Astrocyte (in vitro differentiated cells and primary cell): ENCODE measurements at regions not wholly inside any gene's neighbourhood (a gene's known extent, or its start where the extent isn't known, plus 50 kb on each side); places are given as distances from the start of the nearest gene placed in this dataset.

Experiments
- CTCF ChIP-seq: IDR thresholded peaks from 2 replicates; pipeline ENCODE4 v1.5.1; 2011; ENCODE audit warnings: low read depth, mild to moderate bottlenecking, inconsistent platforms, low read length, moderate library complexity; ENCODE audit not compliant: insufficient read depth
- EZH2 ChIP-seq: IDR thresholded peaks from 2 replicates; pipeline ENCODE4 v1.6.1; 2012; ENCODE audit warnings: mild to moderate bottlenecking, low read length, inconsistent platforms; ENCODE audit not compliant: insufficient read depth

GRCh38 chr16:51231702-51232101 lies 80.6 kb upstream of the SALL1 start:
- no peak for TF ChIP-seq CTCF
- no peak for TF ChIP-seq EZH2
